ENCODE measurements at regions not wholly inside any gene's neighbourhood (a gene's known extent, or its start where the extent isn't known, plus 50 kb on each side); places are given as distances from the start of the nearest gene placed in this dataset.

DNA sequence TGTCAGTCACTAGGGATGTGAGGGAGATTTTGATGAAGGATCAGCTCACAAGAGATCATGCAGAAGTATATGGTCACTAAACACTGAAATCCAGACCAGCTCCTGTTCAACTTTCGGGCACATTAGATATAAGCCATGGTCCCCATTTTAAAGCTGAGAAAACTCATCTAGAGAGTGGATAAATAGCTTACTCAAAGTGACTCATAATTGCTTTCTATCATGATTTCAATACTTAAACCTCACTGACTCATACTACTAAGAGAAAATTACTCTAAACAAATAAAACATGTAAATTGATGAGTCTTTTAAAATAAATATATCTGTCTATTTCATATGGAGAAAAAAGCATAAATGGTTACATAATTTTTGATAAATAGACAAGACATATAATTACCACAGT, 567.7 kb downstream of the TLR4 start:
- TF ChIP-seq CTCF (IDR thresholded peaks at IDR 0.05; ENCODE audit: insufficient read depth, low read length, poor library complexity, severe bottlenecking): no peak
- Histone ChIP-seq H3K36me3 (ENCODE audit: control insufficient read depth, insufficient read depth, low read length) (no peaks in the 10 kb centered on the region), H3K27me3 (replicated peaks; ENCODE audit: control insufficient read depth, insufficient read depth, low read length) (no peaks in the 10 kb centered on the region), H3K4me3 (replicated peaks; ENCODE audit: low read depth, low read length) (no peak overlapping the region)
- no peak for DNase-seq (ENCODE audit: extremely low read depth, insufficient read length)

DNA sequence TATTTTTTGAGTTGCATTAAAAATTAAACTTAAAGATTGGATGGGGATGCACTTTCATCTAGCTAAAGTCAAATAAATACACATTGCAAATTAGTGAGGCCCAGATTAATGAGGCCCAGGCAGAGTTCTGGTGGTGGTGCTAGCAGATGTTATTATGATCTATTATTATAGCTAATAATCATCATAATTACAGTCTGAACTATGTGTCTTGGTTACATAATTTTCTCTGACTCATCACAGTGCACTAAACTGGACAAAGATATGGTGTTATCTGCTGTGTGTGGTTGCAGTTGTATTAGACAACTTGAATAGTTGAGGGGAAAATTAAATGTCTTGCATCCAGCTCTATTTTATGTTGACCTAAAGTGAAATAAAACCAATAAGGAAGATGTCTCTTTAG, 568.8 kb downstream of the TLR4 start:
- TF ChIP-seq CTCF (IDR thresholded peaks at IDR 0.05; ENCODE audit: insufficient read depth, low read length, poor library complexity, severe bottlenecking): no peak

DNA sequence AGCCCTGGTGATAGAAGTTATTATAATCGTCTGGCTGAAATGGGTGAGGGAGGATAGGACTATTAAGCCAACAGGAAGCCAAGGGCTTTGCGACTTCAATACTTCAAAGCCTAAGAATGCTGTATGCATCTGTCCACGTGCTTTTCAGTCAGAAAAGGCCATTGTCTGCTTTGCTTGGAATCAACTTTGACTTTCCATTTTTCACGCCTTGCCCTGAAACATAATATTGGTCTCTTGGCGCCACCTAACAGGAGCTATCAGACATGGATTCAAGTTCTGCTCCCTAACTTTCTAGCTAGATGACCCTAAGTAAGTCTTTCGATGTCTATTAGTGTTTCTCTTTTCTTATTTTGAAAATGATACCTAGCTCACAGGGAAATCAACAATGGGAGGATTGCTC, 572.6 kb downstream of the TLR4 start:
- TF ChIP-seq CTCF (IDR thresholded peaks at IDR 0.05; ENCODE audit: insufficient read depth, low read length, poor library complexity, severe bottlenecking): no peak

More for the DNA sequence above, 568.8 kb downstream of the TLR4 start:
- Histone ChIP-seq H3K27me3 (replicated peaks; ENCODE audit: control insufficient read depth, insufficient read depth, low read length) (no peaks in the 10 kb centered on the region), H3K36me3 (ENCODE audit: control insufficient read depth, insufficient read depth, low read length) (no peaks in the 10 kb centered on the region), H3K4me3 (replicated peaks; ENCODE audit: low read depth, low read length) (no peak overlapping the region)
- DNase-seq (ENCODE audit: extremely low read depth, insufficient read length): no peak

GRCh38 chr9:118281772-118282171, 577.6 kb downstream of the TLR4 start:
- Histone ChIP-seq H3K36me3 (ENCODE audit: control insufficient read depth, insufficient read depth, low read length) (no peaks in the 10 kb centered on the region), H3K27me3 (replicated peaks; ENCODE audit: control insufficient read depth, insufficient read depth, low read length) (no peaks in the 10 kb centered on the region), H3K4me3 (replicated peaks; ENCODE audit: low read depth, low read length) (no peak overlapping the region)
- no peak for TF ChIP-seq CTCF (IDR thresholded peaks at IDR 0.05; ENCODE audit: insufficient read depth, low read length, poor library complexity, severe bottlenecking)
- DNase-seq (ENCODE audit: extremely low read depth, insufficient read length): no peak

More for the DNA sequence above, 572.6 kb downstream of the TLR4 start:
- DNase-seq (ENCODE audit: extremely low read depth, insufficient read length): no peak
- Histone ChIP-seq H3K36me3 (ENCODE audit: control insufficient read depth, insufficient read depth, low read length) (no peaks in the 10 kb centered on the region), H3K4me3 (replicated peaks; ENCODE audit: low read depth, low read length) (no peak overlapping the region), H3K27me3 (replicated peaks; ENCODE audit: control insufficient read depth, insufficient read depth, low read length) (no peaks in the 10 kb centered on the region)

- H3K27me3 ChIP-seq (replicated peaks; ENCODE audit: control insufficient read depth, insufficient read depth, low read length): no peaks in the 10 kb centered on the region
- H3K36me3 ChIP-seq (ENCODE audit: control insufficient read depth, insufficient read depth, low read length): no peaks in the 10 kb centered on the region
- TF ChIP-seq CTCF (IDR thresholded peaks at IDR 0.05; ENCODE audit: insufficient read depth, low read length, poor library complexity, severe bottlenecking): no peak
- DNase-seq (ENCODE audit: extremely low read depth, insufficient read length): no peak
- H3K4me3 ChIP-seq (replicated peaks; ENCODE audit: low read depth, low read length): no peak overlapping the region
These were observed 579.3 kb downstream of the TLR4 start for GRCh38 chr9:118283488-118283887.

DNA sequence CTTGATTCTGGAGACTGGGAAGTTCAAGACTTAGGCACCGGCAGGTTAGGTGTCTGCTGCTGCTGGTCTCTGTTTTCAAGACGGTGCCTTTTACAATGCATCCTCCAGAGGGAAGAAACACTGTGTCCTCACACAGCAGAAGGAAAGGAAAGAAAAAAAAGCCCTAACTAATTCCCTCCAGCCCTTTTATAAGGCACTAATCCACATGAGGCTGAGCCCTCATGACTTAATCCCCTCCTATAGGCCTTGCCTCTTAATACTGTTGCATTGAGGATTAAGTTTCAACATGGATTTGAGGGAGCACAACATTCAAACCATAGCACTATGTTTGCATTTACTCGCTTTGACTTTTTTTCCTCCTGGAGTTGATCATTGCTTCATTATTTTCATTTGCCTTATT, 585.9 kb downstream of the TLR4 start:
- no peak for TF ChIP-seq CTCF (IDR thresholded peaks at IDR 0.05; ENCODE audit: insufficient read depth, low read length, poor library complexity, severe bottlenecking)

More for the DNA sequence above, 585.9 kb downstream of the TLR4 start:
- no peak for DNase-seq (ENCODE audit: extremely low read depth, insufficient read length)
- Histone ChIP-seq H3K4me3 (replicated peaks; ENCODE audit: low read depth, low read length) (no peak overlapping the region), H3K27me3 (replicated peaks; ENCODE audit: control insufficient read depth, insufficient read depth, low read length) (no peaks in the 10 kb centered on the region), H3K36me3 (ENCODE audit: control insufficient read depth, insufficient read depth, low read length) (no peaks in the 10 kb centered on the region)
